OCI-LY7 (cell line): ENCODE measurements at regions not wholly inside any gene's neighbourhood (a gene's known extent, or its start where the extent isn't known, plus 50 kb on each side); places are given as distances from the start of the nearest gene placed in this dataset.

Source experiments
- BruUV-seq: library from RNA; stranded (reverse); fragments of 400-500 nt; replicated peaks from 2 replicates; lab custom pipeline; 2021; lab: Mats Ljungman, UMichigan
- CTCF ChIA-PET: fragments of 300-600 bp; sonication (Branson Sonifier 250); formaldehyde crosslinking; loops from one replicate; lab custom pipeline; 2022; ENCODE audit warnings: antibody characterized with exemption; ENCODE audit not compliant: unreplicated experiment; lab: Charles Lee
- POLR2A ChIA-PET: fragments of 300-600 bp; sonication (Branson Sonifier 250); formaldehyde crosslinking; loops from one replicate; lab custom pipeline; 2022; ENCODE audit warnings: antibody characterized with exemption; lab: Charles Lee
- DNase-seq: peaks from one replicate; pipeline ENCODE4 v3.0.0-alpha.2; 2015; ENCODE audit warnings: low spot score
- H2AFZ ChIP-seq: fragments of 200-600 bp; sonication (generic), shearing (Covaris generic); 2 replicates; pipeline ENCODE4 v1.6.1; 2014; ENCODE audit warnings: mild to moderate bottlenecking, antibody characterized with exemption, low read length, moderate library complexity
- H3K27ac ChIP-seq: fragments of 200-600 bp; sonication (generic); 2 replicates; pipeline ENCODE4 v1.5.1; 2014; ENCODE audit warnings: mixed run types, low read depth, mild to moderate bottlenecking, moderate library complexity, low read length, inconsistent platforms; ENCODE audit not compliant: poor library complexity, severe bottlenecking
- H3K36me3 ChIP-seq: fragments of 200-600 bp; sonication (generic); 2 replicates; pipeline ENCODE4 v1.6.1; 2014; ENCODE audit warnings: mild to moderate bottlenecking, antibody characterized with exemption, low read length, moderate library complexity, mixed read lengths; ENCODE audit not compliant: insufficient read depth
- H3K4me1 ChIP-seq: fragments of 200-600 bp; sonication (generic); 2 replicates; pipeline ENCODE4 v1.5.1; 2014; ENCODE audit warnings: mild to moderate bottlenecking, low read length; ENCODE audit not compliant: insufficient read depth, poor library complexity, severe bottlenecking
- H3K4me2 ChIP-seq: fragments of 200-600 bp; sonication (generic); 2 replicates; pipeline ENCODE4 v1.6.1; 2014; ENCODE audit warnings: mild to moderate bottlenecking, low read length
- H3K4me3 ChIP-seq: fragments of 200-600 bp; sonication (generic); 2 replicates; pipeline ENCODE4 v1.5.1; 2014; ENCODE audit warnings: mild to moderate bottlenecking, low read depth, low read length; ENCODE audit not compliant: poor library complexity, severe bottlenecking
- H3K79me2 ChIP-seq: fragments of 200-600 bp; sonication (generic); 2 replicates; pipeline ENCODE4 v1.6.1; 2016; ENCODE audit warnings: low read depth, mild to moderate bottlenecking, low read length, moderate library complexity, mixed read lengths; ENCODE audit not compliant: insufficient read depth
- H3K9me2 ChIP-seq: fragments of 200-600 bp; sonication (generic); 2 replicates; pipeline ENCODE4 v1.6.1; 2016; ENCODE audit warnings: mild to moderate bottlenecking, low read length, mixed read lengths; ENCODE audit not compliant: insufficient read depth
- H3K9me3 ChIP-seq: fragments of 200-600 bp; sonication (generic); 2 replicates; pipeline ENCODE4 v1.6.1; 2014; ENCODE audit warnings: mild to moderate bottlenecking, mixed run types, low read length, mixed read lengths
- H4K20me1 ChIP-seq: fragments of 200-600 bp; sonication (generic); 2 replicates; pipeline ENCODE4 v1.6.1; 2014; ENCODE audit warnings: mild to moderate bottlenecking, antibody characterized with exemption, low read length, moderate library complexity, mixed read lengths; ENCODE audit not compliant: insufficient read depth
- CTCF ChIP-seq: fragments of 200-600 bp; sonication (generic); conservative IDR thresholded peaks from 2 replicates; pipeline ENCODE4 v1.5.1; 2014; ENCODE audit warnings: mild to moderate bottlenecking, antibody characterized with exemption, low read length, moderate library complexity, mixed read lengths
- EZH2phosphoT487 ChIP-seq: fragments of 200-600 bp; sonication (generic); IDR thresholded peaks from 2 replicates; pipeline ENCODE4 v1.6.1; 2018; ENCODE audit warnings: low read depth, borderline replicate concordance, mild to moderate bottlenecking, mixed run types, antibody characterized with exemption, low read length, moderate library complexity, mixed read lengths
- intact Hi-C: fragments of 100-400 bp; cut with micrococcal nuclease; formaldehyde crosslinking; loops from one replicate; pipeline ENCODE4 v1.10.0; 2022; ENCODE audit not compliant: unreplicated experiment

GRCh38 chr22:48881326-48881980, 946.2 kb downstream of the BRD1 start:
- ChIA-PET POLR2A (no interaction called here), CTCF (no interaction called here)
- Histone ChIP-seq H3K4me2 (no peak overlapping the region), H4K20me1 (no peaks in the 10 kb centered on the region), H3K79me2 (no peaks in the 10 kb centered on the region), H3K9me3 (no peaks in the 10 kb centered on the region), H3K27ac (no peak overlapping the region), H2AFZ (no peak overlapping the region), H3K4me3 (no peak overlapping the region), H3K4me1 (no peaks in the 10 kb centered on the region), H3K9me2 (no peaks in the 10 kb centered on the region), H3K36me3 (no peaks in the 10 kb centered on the region)
- intact Hi-C loops = no loop called here
- no TSS peak for BruUV-seq
- TF ChIP-seq EZH2phosphoT487 (no peak), CTCF (no peak)
- DNase-seq = no peak

GRCh38 chr22:48880749-48881148, 946.9 kb downstream of the BRD1 start:
- Histone ChIP-seq H4K20me1 (no peaks in the 10 kb centered on the region), H3K79me2 (no peaks in the 10 kb centered on the region), H3K9me2 (no peaks in the 10 kb centered on the region), H3K27ac (no peak overlapping the region), H3K4me3 (no peak overlapping the region), H3K9me3 (no peaks in the 10 kb centered on the region), H2AFZ (no peak overlapping the region), H3K4me2 (no peak overlapping the region), H3K36me3 (no peaks in the 10 kb centered on the region), H3K4me1 (no peaks in the 10 kb centered on the region)
- POLR2A ChIA-PET = no interaction called here
- no peak for TF ChIP-seq CTCF
- TF ChIP-seq EZH2phosphoT487 = no peak
- no TSS peak for BruUV-seq
- CTCF ChIA-PET = no interaction called here
- intact Hi-C loops = no loop called here
- DNase-seq = no peak

GRCh38 chr22:48876951-48877350, 950.7 kb downstream of the BRD1 start:
- TF ChIP-seq EZH2phosphoT487 (no peak), CTCF (no peak)
- Histone ChIP-seq H3K27ac (no peak overlapping the region), H2AFZ (no peak overlapping the region), H3K36me3 (no peaks in the 10 kb centered on the region), H3K9me3 (no peaks in the 10 kb centered on the region), H3K4me3 (no peak overlapping the region), H3K4me2 (no peak overlapping the region), H4K20me1 (no peaks in the 10 kb centered on the region), H3K4me1 (no peaks in the 10 kb centered on the region), H3K79me2 (no peaks in the 10 kb centered on the region), H3K9me2 (no peaks in the 10 kb centered on the region)
- CTCF ChIA-PET = no interaction called here
- no TSS peak for BruUV-seq
- intact Hi-C loops = no loop called here
- POLR2A ChIA-PET = no interaction called here
- no peak for DNase-seq
